WTC11 (cell line): ENCODE measurements at regions not wholly inside any gene's neighbourhood (a gene's known extent, or its start where the extent isn't known, plus 50 kb on each side); places are given as distances from the start of the nearest gene placed in this dataset.

Experiments used
- ATAC-seq: fragments of 200-7000 bp; cut with Tn5 transposase; 2 replicates; pipeline ENCODE4 v1.10.0; 2021; ENCODE audit warnings: mild to moderate bottlenecking, moderate library complexity
- CTCF ChIA-PET: fragments of 300-600 bp; sonication (Branson Sonifier 250); formaldehyde crosslinking; loops from one replicate; lab custom pipeline; 2021; ENCODE audit warnings: antibody characterized with exemption; lab: Charles Lee
- POLR2A ChIA-PET: fragments of 350-600 bp; sonication (Branson Sonifier 250); formaldehyde crosslinking; loops from one replicate; lab custom pipeline; 2021; ENCODE audit warnings: antibody characterized with exemption; lab: Charles Lee
- DNase-seq: peaks from one replicate; pipeline ENCODE4 v3.0.0; 2021; ENCODE audit warnings: low spot score
- H3K27ac Mint-ChIP-seq: 2 replicates; pipeline ENCODE4 v1.8.0; 2021; ENCODE audit warnings: mixed read lengths
- H3K27me3 Mint-ChIP-seq: 2 replicates; pipeline ENCODE4 v1.8.0; 2021; ENCODE audit warnings: low read depth, mild to moderate bottlenecking, moderate library complexity, mixed read lengths
- H3K36me3 Mint-ChIP-seq: 2 replicates; pipeline ENCODE4 v1.8.0; 2021; ENCODE audit warnings: mixed read lengths
- H3K4me1 Mint-ChIP-seq: 2 replicates; pipeline ENCODE4 v1.8.0; 2022; ENCODE audit warnings: mixed read lengths
- H3K4me3 Mint-ChIP-seq: 2 replicates; pipeline ENCODE4 v1.8.0; 2021; ENCODE audit warnings: mild to moderate bottlenecking, moderate library complexity, mixed read lengths
- H3K9me3 Mint-ChIP-seq: 2 replicates; pipeline ENCODE4 v1.8.0; 2021; ENCODE audit warnings: mixed read lengths
- CBFB ChIP-seq: sonication (generic); formaldehyde crosslinking; IDR thresholded peaks from 2 replicates; pipeline ENCODE4 v1.8.1; 2022; ENCODE audit warnings: mild to moderate bottlenecking, low read depth, missing genetic modification reagents
- CTCF ChIP-seq: fragments of 200-600 bp; IDR thresholded peaks from 2 replicates; pipeline ENCODE4 v1.8.0; 2022; ENCODE audit warnings: antibody characterized with exemption
- E2F1 ChIP-seq: sonication (generic); formaldehyde crosslinking; IDR thresholded peaks from 2 replicates; pipeline ENCODE4 v1.8.0; 2022; ENCODE audit warnings: mild to moderate bottlenecking, missing genetic modification reagents
- EMX1 ChIP-seq: fragments of 250-450 bp; sonication (Bioruptor Pico); IDR thresholded peaks from 2 replicates; pipeline ENCODE4 v1.8.0; 2021; ENCODE audit warnings: mild to moderate bottlenecking
- FOXP1 ChIP-seq: sonication (generic); formaldehyde crosslinking; IDR thresholded peaks from 2 replicates; pipeline ENCODE4 v1.8.0; 2022; ENCODE audit warnings: missing genetic modification reagents, mild to moderate bottlenecking, moderate library complexity, borderline replicate concordance
- FOXP4 ChIP-seq: sonication (generic); formaldehyde crosslinking; IDR thresholded peaks from 2 replicates; pipeline ENCODE4 v1.8.0; 2022; ENCODE audit warnings: mild to moderate bottlenecking, missing genetic modification reagents
- GRHL2 ChIP-seq: fragments of 250-450 bp; sonication (Bioruptor Pico); IDR thresholded peaks from 2 replicates; pipeline ENCODE4 v1.8.0; 2022; ENCODE audit warnings: mild to moderate bottlenecking, moderate library complexity; ENCODE audit not compliant: insufficient replicate concordance, severe bottlenecking
- JUN ChIP-seq: sonication (generic); formaldehyde crosslinking; IDR thresholded peaks from 2 replicates; pipeline ENCODE4 v1.8.0; 2023; ENCODE audit warnings: mild to moderate bottlenecking, missing genetic modification reagents
- MAX ChIP-seq: sonication (generic); formaldehyde crosslinking; IDR thresholded peaks from 2 replicates; pipeline ENCODE4 v1.8.0; 2022; ENCODE audit warnings: mild to moderate bottlenecking, missing genetic modification reagents
- MXD4 ChIP-seq: fragments of 250-450 bp; sonication (Bioruptor Pico); IDR thresholded peaks from 2 replicates; pipeline ENCODE4 v1.8.0; 2021; ENCODE audit warnings: mild to moderate bottlenecking, moderate library complexity, borderline replicate concordance
- MYBL2 ChIP-seq: sonication (generic); formaldehyde crosslinking; IDR thresholded peaks from 2 replicates; pipeline ENCODE4 v1.8.1; 2023; ENCODE audit warnings: mild to moderate bottlenecking, moderate library complexity, missing genetic modification reagents
- NFYB ChIP-seq: sonication (generic); formaldehyde crosslinking; conservative IDR thresholded peaks from 2 replicates; pipeline ENCODE4 v1.8.0; 2022; ENCODE audit warnings: low read depth, missing genetic modification reagents
- NR2C2 ChIP-seq: sonication (generic); formaldehyde crosslinking; IDR thresholded peaks from 2 replicates; pipeline ENCODE4 v1.8.0; 2022; ENCODE audit warnings: mild to moderate bottlenecking, missing genetic modification reagents
- SMAD4 ChIP-seq: sonication (generic); formaldehyde crosslinking; IDR thresholded peaks from 2 replicates; pipeline ENCODE4 v1.8.0; 2022; ENCODE audit warnings: mild to moderate bottlenecking, missing genetic modification reagents
- SP1 ChIP-seq: sonication (generic); formaldehyde crosslinking; conservative IDR thresholded peaks from 2 replicates; pipeline ENCODE4 v1.8.1; 2022; ENCODE audit warnings: missing genetic modification reagents
- USF1 ChIP-seq: sonication (generic); formaldehyde crosslinking; IDR thresholded peaks from 2 replicates; pipeline ENCODE4 v1.8.0; 2022; ENCODE audit warnings: mild to moderate bottlenecking, missing genetic modification reagents
- USF2 ChIP-seq: sonication (generic); formaldehyde crosslinking; IDR thresholded peaks from 2 replicates; pipeline ENCODE4 v1.8.1; 2023; ENCODE audit warnings: mild to moderate bottlenecking, missing genetic modification reagents, moderate library complexity
- ZNF121 ChIP-seq: sonication (generic); formaldehyde crosslinking; IDR thresholded peaks from 2 replicates; pipeline ENCODE4 v1.8.0; 2023; ENCODE audit warnings: missing genetic modification reagents
- ZNF232 ChIP-seq: sonication (generic); formaldehyde crosslinking; IDR thresholded peaks from 2 replicates; pipeline ENCODE4 v1.8.0; 2022; ENCODE audit warnings: mild to moderate bottlenecking, missing genetic modification reagents
- ZNF423 ChIP-seq: fragments of 250-450 bp; sonication (Bioruptor Pico); IDR thresholded peaks from 2 replicates; pipeline ENCODE4 v2.1.2; 2022; ENCODE audit warnings: mild to moderate bottlenecking, moderate library complexity

GRCh38 chr7:25949736-25950487, 202.1 kb upstream of the NFE2L3 start (continued):
- TF ChIP-seq FOXP4 (CRISPR knock-in tag) (0 out of 2 replicates have a peak, but pooled peaks have one; percentile 12), JUN (no peak), E2F1 (CRISPR knock-in tag) (no peak), MXD4 (no peak), SMAD4 (CRISPR knock-in tag) (no peak), USF2 (CRISPR knock-in tag) (no peak)

GRCh38 chr7:25950488-25951413, 201.2 kb upstream of the NFE2L3 start:
- Mint-ChIP-seq H3K27ac (peak overlapping the region; percentile 94), H3K27me3 (no peaks in the 10 kb centered on the region; the same call in 1 of the 2 replicates), H3K36me3 (peaks cover 22% of the 10 kb centered on the region), H3K4me3 (peak overlapping the region; percentile 89), H3K9me3 (peaks cover 16% of the 10 kb centered on the region), H3K4me1 (peaks cover 54% of the 10 kb centered on the region)
- ChIA-PET POLR2A (interaction anchor here (0.6 to 1.1 kb wide), 5 partner anchors 43 to 251 kb away, joined by 3 read pairs; partner anchors contain the start of genes CBX3, HNRNPA2B1 and NFE2L3), CTCF (interaction anchor here (0.6 to 1.5 kb wide), 2 partner anchors 55 to 301 kb away, joined by 3 to 7 read pairs; no protein-coding TSS in a partner anchor)
- ATAC-seq, result peak; percentile 83
- DNase-seq, result peak; percentile 95
- TF ChIP-seq USF1 (peak; percentile 89), SP1 (CRISPR knock-in tag) (peak; percentile 69), USF2 (CRISPR knock-in tag) (peak; percentile 92), NFYB (CRISPR knock-in tag) (peak; percentile 45; the same call in 1 of the 2 replicates), MYBL2 (CRISPR knock-in tag) (no peak; the same call in 1 of the 2 replicates), ZNF121 (CRISPR knock-in tag) (no peak), MAX (CRISPR knock-in tag) (0 out of 2 replicates have a peak, but pooled peaks have one; percentile 33), ZNF232 (CRISPR knock-in tag) (0 out of 2 replicates have a peak, but pooled peaks have one; percentile 5), CBFB (no peak), EMX1 (0 out of 2 replicates have a peak, but pooled peaks have one; percentile 70), NR2C2 (CRISPR knock-in tag) (peak; percentile 71; the same call in 1 of the 2 replicates), CTCF (no peak), FOXP1 (peak; percentile 70), ZNF423 (CRISPR knock-in tag) (peak; percentile 24; the same call in 1 of the 2 replicates), FOXP4 (CRISPR knock-in tag) (no peak), GRHL2 (CRISPR knock-in tag) (no peak)
